Osteoblast (primary cell): ENCODE measurements at regions not wholly inside any gene's neighbourhood (a gene's known extent, or its start where the extent isn't known, plus 50 kb on each side); places are given as distances from the start of the nearest gene placed in this dataset.
"Not testable (repeated sequence)": the region's sequence is repeated elsewhere in the genome, so short reads cannot be mapped to it uniquely, and the experiment has no call there.

Experiments
- DNase-seq: peaks from one replicate; pipeline ENCODE4 v3.0.0; 2011; ENCODE audit warnings: low spot score, mixed read lengths; ENCODE audit not compliant: insufficient read length; ENCODE audit errors: missing footprints
- H2AFZ ChIP-seq: 2 replicates; pipeline ENCODE4 v1.6.0; 2011; ENCODE audit warnings: mild to moderate bottlenecking, low read length
- H3K27ac ChIP-seq: 2 replicates; pipeline ENCODE4 v1.5.1; 2011; ENCODE audit warnings: mild to moderate bottlenecking, low read depth, low read length, moderate library complexity
- H3K27me3 ChIP-seq: 2 replicates; pipeline ENCODE4 v1.6.0; 2012; ENCODE audit warnings: mild to moderate bottlenecking, control low read depth, inconsistent platforms, low read length, moderate library complexity; ENCODE audit not compliant: insufficient read depth
- H3K36me3 ChIP-seq: 2 replicates; pipeline ENCODE4 v1.5.1; 2011; ENCODE audit warnings: mild to moderate bottlenecking, low read length, control low read depth, moderate library complexity; ENCODE audit not compliant: insufficient read depth
- H3K4me1 ChIP-seq: 2 replicates; pipeline ENCODE4 v1.5.1; 2011; ENCODE audit warnings: mild to moderate bottlenecking, low read length, control low read depth, moderate library complexity; ENCODE audit not compliant: insufficient read depth
- H3K4me2 ChIP-seq: 2 replicates; pipeline ENCODE4 v1.6.0; 2011; ENCODE audit warnings: mild to moderate bottlenecking, low read length; ENCODE audit not compliant: insufficient read depth
- H3K4me3 ChIP-seq: fragments of 200-600 bp; sonication (generic); 3 replicates; pipeline ENCODE4 v1.5.1; 2012; ENCODE audit warnings: mild to moderate bottlenecking, low read length, inconsistent platforms; ENCODE audit not compliant: insufficient read depth
- H3K79me2 ChIP-seq: 2 replicates; pipeline ENCODE4 v1.6.0; 2012; ENCODE audit warnings: mild to moderate bottlenecking, low read length, control low read depth, inconsistent platforms; ENCODE audit not compliant: insufficient read depth
- H3K9me3 ChIP-seq: 2 replicates; pipeline ENCODE4 v1.5.1; 2011; ENCODE audit warnings: low read depth, low read length, control low read depth
- H4K20me1 ChIP-seq: 2 replicates; pipeline ENCODE4 v1.6.0; 2012; ENCODE audit warnings: mild to moderate bottlenecking, low read length, control low read depth; ENCODE audit not compliant: insufficient read depth
- CTCF ChIP-seq: IDR thresholded peaks from 2 replicates; pipeline ENCODE4 v1.5.1; 2011; ENCODE audit warnings: mild to moderate bottlenecking, low read depth, low read length, moderate library complexity; ENCODE audit errors: extremely low read depth

- no peak overlapping the region for H3K27ac ChIP-seq
- H4K20me1 ChIP-seq, result no peaks in the 10 kb centered on the region
- H3K36me3 ChIP-seq, result no peaks in the 10 kb centered on the region
- no peak overlapping the region for H3K4me3 ChIP-seq
- TF ChIP-seq CTCF, result no peak
- H2AFZ ChIP-seq, result no peak overlapping the region
- H3K27me3 ChIP-seq, result no peaks in the 10 kb centered on the region
- H3K4me1 ChIP-seq, result peaks cover 16% of the 10 kb centered on the region
- no peak overlapping the region for H3K4me2 ChIP-seq
- DNase-seq, result peak; percentile 71
- H3K9me3 ChIP-seq, result peaks cover 2% of the 10 kb centered on the region
- no peaks in the 10 kb centered on the region for H3K79me2 ChIP-seq
Observed at GRCh38 chr10:117454502-117454901, 79.3 kb upstream of the PDZD8 start.

GRCh38 chr10:117453484-117453883 lies 78.2 kb upstream of the PDZD8 start:
- H3K4me3 ChIP-seq, DNase-seq, H3K9me3 ChIP-seq, H3K36me3 ChIP-seq, H3K27ac ChIP-seq, H3K27me3 ChIP-seq, H4K20me1 ChIP-seq, H3K79me2 ChIP-seq, H3K4me2 ChIP-seq, H2AFZ ChIP-seq: not testable (repeated sequence)
- peaks cover 16% of the 10 kb centered on the region for H3K4me1 ChIP-seq

GRCh38 chr10:117450940-117451339 lies 75.7 kb upstream of the PDZD8 start:
- Histone ChIP-seq H3K4me3 (no peak overlapping the region), H2AFZ (no peak overlapping the region), H3K4me1 (peaks cover 7% of the 10 kb centered on the region), H3K79me2 (no peaks in the 10 kb centered on the region), H3K36me3 (no peaks in the 10 kb centered on the region), H3K27ac (no peak overlapping the region), H3K4me2 (no peak overlapping the region), H3K9me3 (peaks cover 2% of the 10 kb centered on the region), H3K27me3 (peaks cover under 1% of the 10 kb centered on the region), H4K20me1 (no peaks in the 10 kb centered on the region)
- no peak for DNase-seq
- TF ChIP-seq CTCF, result no peak

GRCh38 chr10:117449636-117450035 lies 74.4 kb upstream of the PDZD8 start:
- H3K4me1 ChIP-seq, result no peaks in the 10 kb centered on the region
- peak; percentile 31 for TF ChIP-seq CTCF
- no peaks in the 10 kb centered on the region for H3K79me2 ChIP-seq
- peaks cover 2% of the 10 kb centered on the region for H3K9me3 ChIP-seq
- H3K27me3 ChIP-seq, result peaks cover 3% of the 10 kb centered on the region
- H3K27ac ChIP-seq, result no peak overlapping the region
- H2AFZ ChIP-seq, result no peak overlapping the region
- no peaks in the 10 kb centered on the region for H3K36me3 ChIP-seq
- no peak overlapping the region for H3K4me2 ChIP-seq
- H3K4me3 ChIP-seq, result no peak overlapping the region
- no peaks in the 10 kb centered on the region for H4K20me1 ChIP-seq
- peak; percentile 59 for DNase-seq

GRCh38 chr10:117448802-117449201 lies 73.6 kb upstream of the PDZD8 start:
- no peak overlapping the region for H3K27ac ChIP-seq
- H3K27me3 ChIP-seq, result peaks cover 3% of the 10 kb centered on the region
- H2AFZ ChIP-seq, result peak overlapping the region; percentile 59
- H3K36me3 ChIP-seq, result no peaks in the 10 kb centered on the region
- H3K4me1 ChIP-seq, result no peaks in the 10 kb centered on the region
- H4K20me1 ChIP-seq, result no peaks in the 10 kb centered on the region
- H3K9me3 ChIP-seq, result peaks cover 2% of the 10 kb centered on the region
- H3K79me2 ChIP-seq, result no peaks in the 10 kb centered on the region
- no peak for TF ChIP-seq CTCF
- DNase-seq, result no peak
- no peak overlapping the region for H3K4me2 ChIP-seq
- no peak overlapping the region for H3K4me3 ChIP-seq
